GM23248 (cell line): ENCODE measurements at regions not wholly inside any gene's neighbourhood (a gene's known extent, or its start where the extent isn't known, plus 50 kb on each side); places are given as distances from the start of the nearest gene placed in this dataset.

Source experiments
- DNase-seq: peaks from one replicate; pipeline ENCODE4 v3.0.0-alpha.2; 2015
- H2AFZ ChIP-seq: fragments of 200-600 bp; sonication (generic); 2 replicates; pipeline ENCODE4 v1.6.1; 2016; ENCODE audit warnings: antibody characterized with exemption
- H3F3A ChIP-seq: fragments of 200-600 bp; sonication (generic); 2 replicates; pipeline ENCODE4 v1.6.1; 2016; ENCODE audit warnings: mild to moderate bottlenecking, antibody characterized with exemption, mixed run types; ENCODE audit not compliant: insufficient read depth
- H3K27ac ChIP-seq: fragments of 200-600 bp; sonication (generic); 2 replicates; pipeline ENCODE4 v1.5.1; 2016; ENCODE audit warnings: mild to moderate bottlenecking
- H3K27me3 ChIP-seq: fragments of 200-600 bp; sonication (generic); replicated peaks from 2 replicates; pipeline ENCODE4 v1.6.1; 2016; ENCODE audit warnings: mild to moderate bottlenecking; ENCODE audit not compliant: insufficient read depth
- H3K36me3 ChIP-seq: fragments of 200-600 bp; sonication (generic); 2 replicates; pipeline ENCODE4 v1.6.1; 2016; ENCODE audit warnings: low read depth, mild to moderate bottlenecking
- H3K4me1 ChIP-seq: fragments of 200-600 bp; sonication (generic); 2 replicates; pipeline ENCODE4 v1.6.1; 2016; ENCODE audit warnings: mild to moderate bottlenecking; ENCODE audit not compliant: insufficient read depth
- H3K4me2 ChIP-seq: fragments of 200-600 bp; sonication (generic); one replicate; pipeline ENCODE4 v1.6.1; 2016; ENCODE audit warnings: mild to moderate bottlenecking; ENCODE audit not compliant: unreplicated experiment
- H3K4me3 ChIP-seq: fragments of 200-600 bp; sonication (generic); 2 replicates; pipeline ENCODE4 v1.5.1; 2016; ENCODE audit warnings: mild to moderate bottlenecking
- H3K79me2 ChIP-seq: fragments of 200-600 bp; sonication (generic); 2 replicates; pipeline ENCODE4 v1.6.1; 2016; ENCODE audit warnings: mild to moderate bottlenecking; ENCODE audit not compliant: insufficient read depth
- H3K9ac ChIP-seq: fragments of 200-600 bp; sonication (generic); 2 replicates; pipeline ENCODE4 v1.6.1; 2016; ENCODE audit warnings: mild to moderate bottlenecking
- H3K9me2 ChIP-seq: fragments of 200-600 bp; sonication (generic); 2 replicates; pipeline ENCODE4 v1.6.1; 2016; ENCODE audit warnings: mixed run types, mild to moderate bottlenecking, moderate library complexity; ENCODE audit not compliant: insufficient read depth
- H3K9me3 ChIP-seq: fragments of 200-600 bp; sonication (generic); one replicate; pipeline ENCODE4 v1.6.1; 2017; ENCODE audit warnings: low read depth
- H4K20me1 ChIP-seq: fragments of 200-600 bp; sonication (generic); 2 replicates; pipeline ENCODE4 v1.6.0; 2016; ENCODE audit not compliant: insufficient read depth
- EZH2 ChIP-seq: fragments of 200-600 bp; sonication (generic); IDR thresholded peaks from 2 replicates; pipeline ENCODE4 v1.6.1; 2018; ENCODE audit warnings: antibody characterized with exemption, mild to moderate bottlenecking; ENCODE audit not compliant: insufficient read depth, poor library complexity, severe bottlenecking
- EZH2phosphoT487 ChIP-seq: fragments of 200-600 bp; sonication (generic); IDR thresholded peaks from 2 replicates; pipeline ENCODE4 v1.6.1; 2018; ENCODE audit warnings: antibody characterized with exemption, moderate library complexity, mild to moderate bottlenecking, low read depth; ENCODE audit not compliant: insufficient read depth
- WGBS, 2 experiments: methylation state at CpG; one replicate each; pipeline ENCODE4 v1.1.6; 2015 to 2017; ENCODE audit warnings: low lambda C conversion rate in 2 of 2, low coverage in 1 of 2; ENCODE audit errors: missing lambda C conversion rate in 2 of 2; 5-methylcytosine and 5-hydroxymethylcytosine counted together
- in situ Hi-C: fragments of 300-500 bp; cut with MboI; formaldehyde crosslinking; loops from 2 replicates; pipeline ENCODE4 v1.15.0; 2020

DNA sequence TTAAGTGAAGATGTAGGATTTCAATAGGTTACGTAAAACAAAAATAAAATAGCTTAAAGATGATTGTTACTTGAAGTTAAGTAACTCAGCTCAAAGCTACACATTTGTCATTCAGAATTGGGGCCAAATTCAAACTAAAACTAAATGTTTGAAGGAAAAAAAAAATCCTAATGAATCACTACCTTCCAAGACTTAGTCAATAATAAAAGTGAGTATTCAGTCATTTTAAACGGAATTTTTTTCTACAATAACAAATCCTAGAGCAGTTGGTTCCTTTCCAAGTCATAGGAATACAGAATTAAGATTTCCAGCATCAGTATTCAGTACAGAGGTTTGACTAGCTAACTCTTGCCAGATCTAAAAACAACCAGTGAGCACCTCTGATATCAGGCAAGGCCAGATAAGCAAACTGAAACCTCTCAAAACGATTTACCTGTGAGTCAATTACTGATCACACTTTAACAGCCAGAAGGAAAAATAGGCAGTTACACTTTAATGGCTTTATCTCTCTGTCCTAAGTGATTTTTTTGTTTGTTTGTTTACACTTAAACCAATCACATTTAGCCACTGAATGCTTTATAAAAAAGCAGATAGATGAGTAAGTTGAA, 669.8 kb upstream of the ANKRD30A start:
- Histone ChIP-seq H3K4me1 (peaks cover 18% of the 10 kb centered on the region), H3K27ac (peak overlapping the region; percentile 39), H3K9me3 (no peaks in the 10 kb centered on the region), H2AFZ (0 out of 2 replicates have a peak overlapping the region, but pooled peaks have one; percentile 2), H3K79me2 (no peaks in the 10 kb centered on the region), H3K27me3 (no peaks in the 10 kb centered on the region), H3F3A (peaks cover 21% of the 10 kb centered on the region; the same call in 1 of the 2 replicates), H3K4me2 (peak overlapping the region; percentile 22), H3K36me3 (no peaks in the 10 kb centered on the region), H3K9ac (no peak overlapping the region), H4K20me1 (no peaks in the 10 kb centered on the region), H3K9me2 (no peaks in the 10 kb centered on the region), H3K4me3 (no peak overlapping the region)
- 33 to 36% methylated on average over 3 of the region's 3 CpGs for WGBS, 2 experiments
- TF ChIP-seq EZH2 (no peak), EZH2phosphoT487 (no peak)
- peak; percentile 72 for DNase-seq
- in situ Hi-C loops: no loop called here

GRCh38 chr10:36452851-36453250, 672.5 kb upstream of the ANKRD30A start:
- no peak overlapping the region for H2AFZ ChIP-seq
- no peaks in the 10 kb centered on the region for H3K9me2 ChIP-seq
- no peaks in the 10 kb centered on the region for H3K79me2 ChIP-seq
- H3F3A ChIP-seq: peaks cover 30% of the 10 kb centered on the region
- no peaks in the 10 kb centered on the region for H3K9me3 ChIP-seq
- TF ChIP-seq EZH2phosphoT487 (no peak), EZH2 (no peak)
- H3K4me2 ChIP-seq: no peak overlapping the region
- H3K4me3 ChIP-seq: no peak overlapping the region
- no peaks in the 10 kb centered on the region for H4K20me1 ChIP-seq
- H3K27ac ChIP-seq: no peak overlapping the region
- WGBS, 2 experiments: 63 to 65% methylated on average over 4 of the region's 4 CpGs
- H3K4me1 ChIP-seq: peaks cover 37% of the 10 kb centered on the region
- no peak overlapping the region for H3K9ac ChIP-seq
- H3K36me3 ChIP-seq: no peaks in the 10 kb centered on the region
- in situ Hi-C loops: no loop called here
- H3K27me3 ChIP-seq: no peaks in the 10 kb centered on the region
- no peak for DNase-seq

DNA sequence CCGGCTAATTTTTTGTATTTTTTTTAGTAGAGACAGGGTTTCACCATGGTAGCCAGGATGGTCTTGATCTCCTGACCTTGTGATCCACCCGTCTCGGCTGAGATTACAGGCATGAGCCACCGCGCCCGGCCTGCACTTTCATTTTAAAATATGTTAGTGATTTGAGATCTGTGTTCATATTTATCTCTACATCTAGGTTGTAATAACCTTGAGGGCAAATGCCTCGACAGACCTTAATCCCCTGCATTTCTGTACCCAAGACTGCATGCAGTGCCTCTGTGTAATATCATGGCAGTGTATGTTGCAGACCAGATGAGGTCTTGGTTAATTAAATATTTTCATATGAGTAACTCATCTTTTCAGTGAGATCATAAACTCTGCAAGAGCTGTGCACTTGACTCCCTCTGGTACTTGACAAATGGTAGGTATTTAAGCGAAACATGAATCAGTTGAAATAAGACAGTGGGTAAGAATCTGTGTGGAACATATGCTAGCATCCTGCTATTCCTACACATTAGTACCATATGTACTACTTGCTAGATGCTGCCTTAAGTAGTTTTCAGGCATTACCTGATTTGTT, 673.9 kb upstream of the ANKRD30A start:
- no peak overlapping the region for H3K4me2 ChIP-seq
- no peaks in the 10 kb centered on the region for H3K9me2 ChIP-seq
- no peaks in the 10 kb centered on the region for H3K27me3 ChIP-seq
- 51 to 52% methylated on average over 8 of the region's 8 CpGs for WGBS, 2 experiments
- TF ChIP-seq EZH2phosphoT487: no peak
- no peak for TF ChIP-seq EZH2
- peaks cover 37% of the 10 kb centered on the region for H3K4me1 ChIP-seq
- H4K20me1 ChIP-seq: no peaks in the 10 kb centered on the region
- peak overlapping the region; percentile 47; the same call in 1 of the 2 replicates for H3K27ac ChIP-seq
- H3K9me3 ChIP-seq: no peaks in the 10 kb centered on the region
- H3K36me3 ChIP-seq: no peaks in the 10 kb centered on the region
- no peaks in the 10 kb centered on the region for H3K79me2 ChIP-seq
- in situ Hi-C loops: no loop called here
- H3K4me3 ChIP-seq: no peak overlapping the region
- H3K9ac ChIP-seq: no peak overlapping the region
- peak overlapping the region; percentile 20; the same call in 1 of the 2 replicates for H2AFZ ChIP-seq
- peaks cover 30% of the 10 kb centered on the region for H3F3A ChIP-seq
- DNase-seq: peak; percentile 30

GRCh38 chr10:36450380-36450779, 675.0 kb upstream of the ANKRD30A start:
- Histone ChIP-seq H3K27ac (peak overlapping the region; percentile 47), H3K27me3 (no peaks in the 10 kb centered on the region), H3K9me3 (no peaks in the 10 kb centered on the region), H4K20me1 (no peaks in the 10 kb centered on the region), H2AFZ (peak overlapping the region; percentile 67), H3K4me1 (peaks cover 31% of the 10 kb centered on the region), H3F3A (peaks cover 23% of the 10 kb centered on the region), H3K4me2 (peak overlapping the region; percentile 47), H3K79me2 (no peaks in the 10 kb centered on the region), H3K36me3 (no peaks in the 10 kb centered on the region), H3K9me2 (no peaks in the 10 kb centered on the region), H3K9ac (peak overlapping the region; percentile 20), H3K4me3 (peak overlapping the region; percentile 28)
- TF ChIP-seq EZH2phosphoT487 (no peak), EZH2 (no peak)
- in situ Hi-C loops: no loop called here
- DNase-seq: peak; percentile 75
- WGBS, 2 experiments: 4% methylated on average over 8 of the region's 8 CpGs
